GM10248 (cell line): ENCODE measurements at regions not wholly inside any gene's neighbourhood (a gene's known extent, or its start where the extent isn't known, plus 50 kb on each side); places are given as distances from the start of the nearest gene placed in this dataset.

Experiments
- CTCF ChIA-PET: fragments of 300-600 bp; sonication (Branson Sonifier 250); formaldehyde crosslinking; extraction: SDS; loops from one replicate; lab custom pipeline; 2021; ENCODE audit warnings: antibody characterized with exemption; lab: Yijun Ruan, JAX
- POLR2A ChIA-PET: fragments of 350-650 bp; sonication (Branson Sonifier 250); formaldehyde crosslinking; extraction: SDS; loops from one replicate; lab custom pipeline; 2020; ENCODE audit warnings: antibody characterized with exemption; lab: Yijun Ruan, JAX
- DNase-seq: peaks from one replicate; pipeline ENCODE4 v3.0.0; 2012; ENCODE audit errors: extremely low spot score
- CTCF ChIP-seq: IDR thresholded peaks from 2 replicates; pipeline ENCODE4 v1.5.1; 2012; ENCODE audit warnings: mild to moderate bottlenecking, low read depth; ENCODE audit errors: extremely low read depth, missing control alignments, control extremely low read depth

- no peak for TF ChIP-seq CTCF
- ChIA-PET CTCF (interaction anchor here (1.2 to 2.2 kb wide), 3 partner anchors 9 to 50 kb away, joined by 3 to 5 read pairs (median 3); no protein-coding TSS in a partner anchor), POLR2A (interaction anchor here (0.6 kb wide), 1 partner anchor 18 kb away, joined by 3 read pairs; no protein-coding TSS in a partner anchor)
- DNase-seq, result no peak
Measured at GRCh38 chr6:15952231-15953151, 176.4 kb upstream of the MYLIP start.

GRCh38 chr6:15950962-15951569, 177.8 kb upstream of the MYLIP start:
- ChIA-PET POLR2A (no interaction called here), CTCF (interaction anchor here (0.7 to 2.2 kb wide), 2 partner anchors 15 to 49 kb away, joined by 3 to 5 read pairs; no protein-coding TSS in a partner anchor)
- no peak for DNase-seq
- no peak for TF ChIP-seq CTCF

GRCh38 chr6:15949982-15950381, 178.9 kb upstream of the MYLIP start:
- CTCF ChIA-PET, result no interaction called here
- no peak for DNase-seq
- TF ChIP-seq CTCF, result no peak
- POLR2A ChIA-PET, result no interaction called here

- TF ChIP-seq CTCF, result no peak
- no peak for DNase-seq
- CTCF ChIA-PET, result interaction anchor here (1.0 kb wide), 1 partner anchor 179 kb away, joined by 3 read pairs; the partner anchor contains the start of gene MYLIP
- POLR2A ChIA-PET, result no interaction called here
Measured at GRCh38 chr6:15948930-15949900, 179.7 kb upstream of the MYLIP start.

GRCh38 chr6:15947923-15948322, 181.0 kb upstream of the MYLIP start:
- TF ChIP-seq CTCF, result no peak
- POLR2A ChIA-PET, result no interaction called here
- CTCF ChIA-PET, result no interaction called here

More at GRCh38 chr6:15947923-15948322, 181.0 kb upstream of the MYLIP start:
- no peak for DNase-seq
